GM19438 (cell line): ENCODE measurements at regions not wholly inside any gene's neighbourhood (a gene's known extent, or its start where the extent isn't known, plus 50 kb on each side); places are given as distances from the start of the nearest gene placed in this dataset.

Experiments used
- ATAC-seq: cut with Tn5 transposase; IDR thresholded peaks from one replicate; pipeline ENCODE4 v1.9.1; 2021; ENCODE audit warnings: low read depth; ENCODE audit not compliant: unreplicated experiment

- no peak for ATAC-seq
Measured at GRCh38 chr5:125499636-125500332, 753.3 kb upstream of the ZNF608 start.

DNA sequence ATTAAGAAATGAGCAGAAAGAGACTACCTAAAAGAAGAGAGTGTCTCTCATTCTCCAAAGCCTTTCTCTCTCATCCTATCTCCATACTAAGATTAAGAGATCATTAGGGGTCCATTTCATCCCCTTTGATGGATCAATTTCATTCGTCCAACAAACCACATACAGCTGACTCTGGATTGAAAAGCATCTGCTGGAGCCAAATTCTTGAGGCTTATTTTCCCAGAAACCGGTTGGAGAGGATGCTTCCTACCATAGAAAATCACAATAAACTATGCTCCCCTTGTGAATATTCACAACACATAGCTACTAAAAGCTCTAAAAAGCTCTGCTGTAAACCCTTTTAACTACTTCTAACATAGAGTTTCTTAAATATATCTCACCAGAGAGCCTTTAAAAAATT, 755.0 kb upstream of the ZNF608 start:
- no peak for ATAC-seq

GRCh38 chr5:125503946-125504345, 757.5 kb upstream of the ZNF608 start:
- ATAC-seq: no peak

DNA sequence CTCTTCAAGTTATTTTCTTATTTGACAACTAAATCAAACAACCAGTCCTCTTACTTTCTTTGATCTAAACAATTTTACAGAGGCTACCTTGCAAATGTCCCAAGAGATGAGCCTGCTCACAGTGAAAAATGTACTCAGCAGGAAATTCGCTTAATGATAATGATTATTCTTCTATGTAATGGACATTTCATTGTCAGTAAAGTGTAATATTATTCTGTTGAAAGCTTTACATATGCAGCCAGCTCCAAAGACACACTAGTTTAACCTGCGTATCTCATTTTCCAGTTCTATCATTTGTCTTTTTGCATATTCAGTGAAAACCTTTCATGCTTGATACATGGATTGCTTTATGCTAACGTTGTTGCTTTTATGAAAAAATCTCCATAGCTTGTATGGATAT, 758.7 kb upstream of the ZNF608 start:
- no peak for ATAC-seq

GRCh38 chr5:125506124-125506523, 759.7 kb upstream of the ZNF608 start:
- no peak for ATAC-seq

DNA sequence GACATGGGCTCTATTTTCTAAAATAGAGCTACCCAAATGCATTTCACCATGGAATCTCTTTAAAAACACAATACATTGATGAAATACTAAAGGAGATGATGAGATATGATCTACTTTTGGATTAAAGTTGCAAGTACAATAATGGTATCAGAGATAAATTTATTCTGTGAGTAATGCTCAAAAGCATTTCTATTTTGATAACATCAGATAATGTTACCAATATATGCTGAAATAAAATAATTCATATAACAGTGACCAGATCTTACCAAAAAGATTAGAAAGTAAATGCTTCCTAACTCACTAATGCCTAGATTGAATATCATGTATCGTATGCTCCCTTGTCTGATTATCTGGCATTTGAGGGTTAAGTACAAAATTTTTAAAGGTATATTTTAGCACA, 761.8 kb upstream of the ZNF608 start:
- no peak for ATAC-seq

DNA sequence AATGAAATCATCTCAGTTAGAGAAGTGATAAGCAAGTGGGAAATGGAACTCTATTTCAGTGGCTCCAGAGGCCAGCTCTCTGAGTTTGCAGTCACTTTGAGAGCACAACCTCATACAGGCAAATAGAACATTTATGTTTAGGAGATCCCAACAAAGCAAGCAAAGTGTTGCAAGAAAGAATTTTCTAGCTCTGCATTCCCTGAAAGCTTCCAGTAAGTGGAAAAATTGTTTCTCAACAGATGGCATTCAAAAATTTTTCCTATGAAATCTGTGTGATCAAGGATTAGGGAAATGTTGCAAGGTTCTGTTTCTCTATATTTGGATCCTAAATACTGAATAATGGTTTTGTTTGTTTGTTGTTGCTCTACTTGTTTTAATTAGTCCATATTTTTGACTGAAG, 764.2 kb upstream of the ZNF608 start:
- ATAC-seq: no peak

GRCh38 chr5:125517973-125518550, 771.6 kb upstream of the ZNF608 start:
- ATAC-seq: no peak

GRCh38 chr5:125521289-125521688, 774.9 kb upstream of the ZNF608 start:
- no peak for ATAC-seq

- no peak for ATAC-seq
Measured at GRCh38 chr5:125525356-125525755, 778.9 kb upstream of the ZNF608 start.

DNA sequence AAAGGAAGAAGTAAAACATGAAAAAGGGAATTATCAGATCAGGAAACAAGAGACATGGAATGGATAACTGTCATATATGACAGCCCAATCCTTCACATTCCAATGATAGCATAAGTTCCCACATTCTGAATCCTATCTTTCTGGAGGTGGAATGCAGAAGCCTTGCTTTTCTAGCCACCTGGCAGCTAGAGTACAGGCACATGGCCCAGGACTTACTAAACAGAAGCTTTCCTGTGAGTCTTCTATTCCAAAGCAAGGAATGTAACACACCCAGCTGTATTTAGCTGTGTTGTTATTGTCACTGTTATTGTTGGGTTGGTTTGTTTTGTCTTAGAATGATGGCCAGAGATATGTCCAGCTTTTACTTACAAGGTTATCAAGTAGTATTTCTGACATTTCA, 780.5 kb upstream of the ZNF608 start:
- no peak for ATAC-seq

DNA sequence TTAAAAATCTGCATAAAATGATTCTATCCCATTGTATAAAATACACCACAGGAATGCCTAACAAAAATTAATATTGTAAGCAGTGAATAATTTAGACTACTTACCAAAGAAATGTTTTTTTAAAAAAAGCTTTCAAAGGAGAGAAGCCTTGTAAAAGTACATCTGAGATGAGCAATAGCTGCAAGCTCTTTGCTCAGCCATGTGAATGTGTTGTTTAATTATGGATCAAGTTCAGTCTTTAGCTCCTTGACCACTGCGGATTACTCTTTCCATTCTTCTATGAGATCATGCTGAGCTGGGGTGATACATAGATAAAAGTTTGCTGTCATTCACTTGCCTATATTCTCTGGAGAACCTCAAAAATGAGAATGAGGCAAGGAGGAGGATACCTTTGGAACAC, 782.4 kb upstream of the ZNF608 start:
- ATAC-seq: no peak

DNA sequence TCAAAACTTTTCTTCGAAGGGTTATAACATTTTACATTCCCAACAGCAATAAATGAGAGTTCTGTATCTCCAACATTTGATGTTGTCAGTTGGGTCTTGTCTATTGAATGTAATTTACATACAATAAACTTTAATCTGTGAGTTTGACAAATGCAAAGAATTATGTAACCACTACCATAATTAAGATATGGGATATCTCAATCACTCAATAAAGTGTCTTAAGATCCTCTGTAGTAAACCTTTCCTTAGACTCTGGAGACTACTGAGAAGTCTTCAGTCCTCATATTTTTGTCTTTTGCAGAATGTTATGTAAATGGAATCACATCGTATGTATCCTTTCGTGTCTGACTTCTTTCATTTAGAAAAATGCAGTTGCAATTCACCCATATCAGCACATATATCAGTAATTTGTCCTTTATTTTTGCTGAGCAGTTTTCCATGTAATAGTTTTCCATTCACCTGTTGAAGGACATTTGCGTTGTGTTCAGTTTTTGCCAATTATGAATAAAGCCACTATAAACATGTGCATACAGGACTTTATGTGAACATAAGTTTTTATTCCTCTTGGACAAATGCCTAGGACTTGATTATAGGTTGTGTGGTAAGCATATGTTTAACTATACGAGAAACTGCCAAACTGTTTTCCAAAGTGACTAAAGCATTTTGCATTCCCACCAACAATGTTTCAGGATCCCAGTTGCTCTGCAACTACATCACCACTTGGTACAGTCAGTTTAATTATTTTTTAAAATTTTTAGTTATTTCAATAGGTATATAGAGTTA, 784.6 kb upstream of the ZNF608 start:
- ATAC-seq: no peak

- no peak for ATAC-seq
Measured at GRCh38 chr5:125536095-125536494, 789.7 kb upstream of the ZNF608 start.

DNA sequence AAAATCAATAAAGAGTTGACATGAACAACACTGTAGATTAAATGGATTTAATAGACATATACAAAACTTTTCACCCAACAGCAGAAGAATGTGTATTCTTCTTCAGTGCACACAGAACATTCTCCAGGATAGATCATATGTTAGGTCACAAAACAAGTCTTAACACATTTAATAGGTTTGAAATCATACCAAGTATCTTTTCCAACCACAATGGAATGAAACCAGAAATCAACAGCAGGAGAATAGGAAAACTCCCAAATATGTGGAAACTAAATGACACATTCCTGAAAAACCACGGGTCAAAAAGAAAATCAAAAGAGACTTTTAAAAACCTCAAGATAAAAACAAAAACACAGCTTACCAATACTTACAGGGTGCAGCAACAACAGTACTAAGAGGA, 790.1 kb upstream of the ZNF608 start:
- no peak for ATAC-seq

DNA sequence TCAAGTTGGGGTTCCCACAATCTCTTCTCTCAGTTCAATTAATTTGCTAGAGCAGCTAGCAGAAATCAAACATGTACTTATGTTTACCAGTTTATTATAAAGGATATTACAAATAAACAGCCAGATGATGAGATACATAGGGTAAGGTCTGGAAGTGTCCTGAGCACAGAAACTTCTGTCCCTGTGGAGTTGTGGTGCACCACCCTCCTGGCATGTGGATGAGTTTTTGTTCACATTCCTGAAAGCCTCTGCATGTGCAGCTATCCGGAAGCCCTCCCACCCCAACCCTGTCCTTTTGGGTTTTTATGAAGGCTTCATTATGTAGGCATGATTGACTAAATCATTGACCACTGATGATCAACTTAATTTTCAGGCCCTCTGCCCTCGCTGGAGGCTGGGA, 791.2 kb upstream of the ZNF608 start:
- no peak for ATAC-seq

DNA sequence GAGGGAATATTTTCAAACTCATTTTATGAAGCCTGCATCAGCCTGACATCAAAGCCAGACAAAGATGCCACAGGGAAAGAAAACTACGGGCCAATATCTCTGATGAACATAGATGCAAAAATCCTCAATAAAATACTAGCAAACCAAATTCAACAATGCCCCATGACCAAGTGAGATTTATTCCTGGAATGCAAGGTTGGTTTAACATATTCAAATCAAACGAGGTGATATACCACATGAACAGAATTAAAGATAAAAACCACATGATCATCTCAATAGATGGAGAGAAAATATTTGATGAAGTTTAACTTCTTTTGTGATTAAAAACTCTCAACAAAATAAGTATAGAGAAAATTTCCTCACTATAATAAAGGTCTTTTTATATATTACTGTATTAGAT, 792.0 kb upstream of the ZNF608 start:
- ATAC-seq: no peak

GRCh38 chr5:125541085-125541484, 794.6 kb upstream of the ZNF608 start:
- ATAC-seq: no peak

DNA sequence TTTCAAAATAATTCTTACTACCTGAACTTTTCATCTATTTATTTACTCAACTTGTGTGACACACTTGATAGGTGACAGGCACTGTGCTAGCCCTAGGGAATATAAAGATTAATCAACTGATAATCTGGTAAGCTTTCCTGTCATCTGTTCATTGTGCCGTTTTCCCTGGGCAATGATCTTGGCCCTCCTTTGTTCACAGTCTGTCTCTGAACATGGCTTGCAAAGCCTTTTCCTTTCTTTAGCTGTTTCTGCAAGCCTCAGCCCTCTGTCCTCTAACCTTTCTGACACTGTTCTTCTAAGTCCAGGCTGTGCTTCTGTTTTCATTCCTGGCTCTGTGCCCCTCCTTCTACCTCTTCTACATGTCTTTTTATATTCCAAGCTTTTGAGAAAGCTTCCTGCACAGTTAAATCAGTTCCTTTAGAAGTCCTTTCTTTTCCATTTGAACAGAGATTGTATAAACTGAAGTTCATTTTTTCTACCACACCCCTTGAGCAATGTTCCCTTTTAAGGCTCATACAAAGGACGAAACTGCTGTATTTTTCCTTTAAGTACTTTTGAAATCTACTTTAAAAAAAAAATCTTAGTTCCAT, 803.0 kb upstream of the ZNF608 start:
- ATAC-seq: no peak

GRCh38 chr5:125550274-125550673, 803.8 kb upstream of the ZNF608 start:
- no peak for ATAC-seq

GRCh38 chr5:125551246-125551645, 804.8 kb upstream of the ZNF608 start:
- no peak for ATAC-seq

GRCh38 chr5:125551797-125552196, 805.4 kb upstream of the ZNF608 start:
- no peak for ATAC-seq
